Stimulated activated CD4-positive, alpha-beta T cell treated with anti-CD3 and anti-CD28 coated beads, Interleukin-15, amount 100 ng/mL, for 24 hours (primary cell): ENCODE measurements at regions not wholly inside any gene's neighbourhood (a gene's known extent, or its start where the extent isn't known, plus 50 kb on each side); places are given as distances from the start of the nearest gene placed in this dataset.

Experiments
- DNase-seq: peaks from one replicate; pipeline ENCODE4 v3.0.0-alpha.2; 2020

DNA sequence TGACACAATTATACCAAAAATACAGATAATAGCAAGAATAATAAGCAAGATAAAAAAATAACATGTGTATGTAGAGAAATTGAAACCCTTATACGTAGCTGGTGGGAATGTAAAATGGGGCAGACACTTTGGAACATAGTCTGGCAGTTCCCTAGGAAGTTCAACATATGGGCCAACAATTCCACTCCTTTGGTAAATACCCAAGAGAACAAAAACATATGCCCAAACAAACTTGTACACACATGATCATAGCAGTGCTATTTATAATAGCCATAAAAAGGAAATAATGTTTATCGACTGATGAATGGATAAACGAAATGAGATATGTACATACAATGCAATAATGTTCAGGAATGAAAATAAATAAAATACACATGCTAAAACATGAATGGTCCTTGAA, 462.4 kb upstream of the SORCS1 start:
- no peak for DNase-seq

DNA sequence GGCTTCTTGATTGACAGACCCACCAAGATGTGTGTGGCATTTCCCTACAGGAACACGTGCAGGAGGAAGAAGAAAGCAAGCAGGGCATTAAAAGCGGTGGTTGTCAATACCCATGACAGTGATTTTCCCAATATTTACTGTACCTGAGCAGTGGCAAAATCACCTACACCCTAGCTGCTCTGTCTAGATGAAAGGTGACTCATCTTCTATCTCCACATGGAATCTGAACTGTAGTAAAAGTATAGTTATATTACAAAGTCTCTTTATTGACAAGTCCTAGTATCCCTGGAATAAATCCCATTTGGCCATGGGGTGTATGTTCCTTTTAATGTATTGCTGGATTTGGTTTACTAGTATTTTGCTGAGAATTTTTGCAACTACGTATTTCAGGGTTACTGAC, 458.8 kb upstream of the SORCS1 start:
- DNase-seq, result no peak

DNA sequence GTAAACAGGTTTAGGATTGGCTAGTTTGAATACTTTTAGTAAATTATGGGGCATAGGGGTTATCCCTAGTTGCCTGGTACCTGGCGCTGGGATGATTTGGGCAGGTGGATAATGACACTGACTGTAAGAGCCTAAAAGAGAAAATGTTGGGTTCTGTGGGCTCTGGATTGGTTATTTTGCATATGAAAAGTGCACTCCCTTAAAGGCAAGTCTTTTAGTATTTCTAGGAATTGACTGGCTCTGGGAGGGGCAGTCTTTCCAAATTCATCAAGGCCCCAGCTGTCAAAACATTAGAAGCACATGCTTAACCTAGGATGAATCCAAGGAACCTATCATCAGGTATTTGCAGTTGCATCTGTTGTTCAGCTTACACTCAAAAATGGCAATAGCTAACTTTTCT, 454.6 kb upstream of the SORCS1 start:
- DNase-seq, result no peak

DNA sequence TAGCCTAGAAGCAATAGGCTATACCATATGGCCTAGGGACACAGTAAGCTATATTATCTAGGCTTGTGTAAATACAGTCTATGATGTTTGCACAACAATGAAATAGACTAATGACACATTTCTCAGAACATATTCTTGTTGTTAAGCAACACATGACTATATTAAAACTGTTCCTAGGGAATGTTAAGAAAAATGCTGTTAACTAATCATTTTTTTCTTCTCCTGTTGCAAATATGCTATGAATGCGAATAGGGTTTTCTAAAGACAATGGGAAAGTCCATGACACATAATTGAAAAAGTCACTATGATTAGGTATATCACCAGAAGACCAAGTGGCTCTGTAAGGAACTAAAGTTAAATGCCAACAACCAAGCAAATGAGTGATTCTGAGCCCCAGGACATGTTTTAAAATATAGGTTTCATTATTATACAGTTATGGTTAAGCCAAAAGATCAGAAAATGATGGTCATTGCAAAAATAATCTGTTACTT, 454.0 kb upstream of the SORCS1 start:
- DNase-seq, result no peak

DNA sequence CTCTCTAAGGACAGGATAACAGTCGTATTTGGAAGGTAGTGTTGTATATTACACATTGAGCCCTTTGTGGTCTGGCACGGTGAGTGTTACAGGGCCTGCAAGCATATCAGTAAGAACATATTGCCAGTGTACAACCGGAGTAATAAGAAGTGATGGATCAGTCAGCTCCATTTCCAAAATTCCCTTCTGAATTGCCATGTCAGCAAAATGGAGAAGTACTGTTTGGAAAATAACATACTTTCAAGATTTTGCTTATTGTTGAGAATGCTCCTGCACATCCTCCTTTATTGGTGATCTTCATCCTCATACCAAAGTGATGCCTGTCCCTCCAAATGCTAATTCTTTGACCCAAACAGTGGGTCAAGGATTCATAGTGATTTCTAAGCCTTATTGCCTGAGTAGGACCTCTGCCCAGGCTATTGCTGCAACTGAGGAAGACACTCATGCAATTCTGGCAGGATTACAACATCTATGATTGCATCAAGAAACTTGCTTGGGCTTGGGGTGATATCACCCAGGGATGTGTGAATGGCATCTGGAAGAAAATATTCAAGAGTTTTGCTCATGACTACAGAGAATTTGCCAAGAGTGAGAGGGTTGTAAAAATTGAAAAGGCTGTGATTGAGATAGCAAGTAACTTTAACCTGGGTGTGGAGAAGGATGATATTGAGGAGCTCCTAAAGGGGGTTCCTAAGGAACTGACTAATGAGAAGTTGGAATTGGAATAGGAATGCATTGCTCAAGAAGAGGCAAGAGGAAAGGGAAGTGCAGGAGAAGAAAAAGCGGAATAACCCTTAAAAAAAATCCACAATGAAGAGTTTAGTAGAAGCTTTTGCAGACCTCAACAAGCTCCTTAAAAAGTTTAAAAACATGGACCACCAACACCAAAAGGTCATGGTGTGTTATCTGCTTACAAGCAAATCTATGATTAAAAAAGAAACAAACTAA, 452.2 kb upstream of the SORCS1 start:
- no peak for DNase-seq

DNA sequence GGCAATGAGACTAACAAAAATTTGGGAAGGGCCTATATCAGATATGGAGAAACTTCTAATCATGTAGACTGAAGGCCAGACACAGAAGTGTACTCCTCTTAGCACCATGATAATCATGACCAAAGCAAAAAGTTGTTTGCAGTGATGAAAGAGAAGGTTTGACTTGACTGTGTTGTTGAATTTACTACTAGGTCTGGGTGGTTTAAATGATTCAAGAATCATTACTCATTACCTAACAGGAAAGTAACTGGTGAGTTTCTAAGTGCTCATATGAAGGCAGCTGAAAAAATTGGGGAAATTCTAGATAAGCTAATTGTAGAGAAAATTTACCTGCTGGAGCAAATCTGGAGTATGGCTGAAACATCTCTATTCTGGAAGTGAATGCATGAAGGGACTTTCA, 451.5 kb upstream of the SORCS1 start:
- no peak for DNase-seq

DNA sequence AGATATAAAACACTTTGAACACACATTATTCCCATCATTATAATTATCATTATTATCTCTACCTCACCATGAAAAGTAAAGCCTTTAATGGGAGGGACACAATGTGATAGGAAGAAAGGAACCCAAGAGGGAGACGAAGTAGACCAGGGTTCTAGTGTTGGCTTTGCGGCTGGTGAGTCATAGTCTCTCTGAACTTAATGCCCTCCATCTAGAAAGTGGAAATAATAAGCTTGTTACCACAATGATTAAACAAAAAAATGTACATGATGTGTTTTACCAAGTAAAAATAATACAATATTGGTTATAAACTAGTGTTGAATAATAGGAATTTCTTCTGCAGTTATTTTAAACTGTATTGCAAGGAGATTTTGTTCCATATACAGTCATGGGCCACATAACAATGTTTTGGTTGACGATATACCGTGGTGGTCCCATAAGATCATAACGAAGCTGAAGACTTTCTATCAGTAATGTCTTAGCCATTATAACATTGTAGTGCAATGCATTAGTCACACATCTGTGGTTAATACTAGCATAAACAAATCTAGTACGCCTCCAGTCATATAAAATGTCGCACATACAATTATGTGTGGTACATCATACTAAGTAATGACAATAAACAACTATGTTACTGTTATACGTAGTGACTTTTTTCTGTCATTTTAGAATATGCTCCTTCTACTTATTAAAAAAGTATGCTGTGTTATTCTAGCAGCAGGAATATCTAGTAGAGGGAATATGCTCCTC, 450.6 kb upstream of the SORCS1 start:
- no peak for DNase-seq

DNA sequence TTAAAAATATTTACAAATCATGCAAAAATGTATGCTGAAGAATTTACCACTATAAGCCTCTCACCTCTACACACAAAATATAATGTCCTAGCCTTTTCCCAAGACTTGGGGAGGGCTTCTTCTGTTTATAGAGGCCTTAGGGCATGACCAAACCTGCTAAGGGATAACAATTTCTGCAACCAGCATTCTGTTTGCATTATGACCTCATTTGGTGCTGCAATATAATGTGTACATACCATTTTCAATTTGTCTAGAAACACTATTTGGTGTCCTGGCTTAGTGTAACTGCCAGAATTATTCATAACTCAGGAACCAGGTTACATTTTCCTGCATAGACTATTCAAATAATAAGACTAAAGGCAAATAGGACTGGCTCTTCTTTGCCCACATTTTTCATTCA, 446.6 kb upstream of the SORCS1 start:
- DNase-seq, result no peak

DNA sequence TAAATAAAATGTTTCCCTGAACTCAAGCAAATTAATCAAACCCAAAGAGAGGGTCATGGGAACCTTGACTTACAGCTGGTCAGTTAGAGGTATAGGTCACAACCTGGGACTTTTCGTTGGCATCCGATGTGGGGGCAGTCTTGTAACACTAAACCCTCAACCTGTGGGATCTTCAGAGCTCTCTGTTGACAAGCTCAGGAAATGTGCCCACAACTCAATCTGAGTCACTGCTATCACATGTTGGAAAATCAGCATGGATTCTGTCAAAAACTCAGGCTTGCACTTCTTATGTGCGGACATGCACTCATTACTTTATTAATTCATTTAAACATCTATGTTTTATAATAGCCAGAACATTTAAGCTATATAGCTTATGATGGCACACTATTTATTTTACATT, 424.6 kb upstream of the SORCS1 start:
- no peak for DNase-seq

DNA sequence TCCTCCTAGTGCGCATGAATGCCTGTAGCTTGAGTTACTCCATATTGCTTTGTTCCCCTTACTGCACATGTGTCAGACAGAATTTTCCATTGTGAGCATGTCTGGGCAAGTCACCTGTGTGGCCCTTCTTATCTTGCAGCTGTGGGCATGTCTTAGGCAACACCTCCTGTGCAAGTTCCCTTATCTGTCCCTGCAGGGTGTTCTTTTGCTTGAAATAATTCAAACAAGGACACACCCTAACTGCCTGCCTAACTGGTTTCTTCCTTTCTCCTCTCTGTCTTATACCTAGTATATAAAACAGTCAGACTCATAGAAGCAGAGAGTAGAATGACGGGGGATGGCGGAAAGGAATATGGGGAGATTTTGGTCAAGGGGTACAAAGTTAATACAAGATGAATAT, 421.1 kb upstream of the SORCS1 start:
- DNase-seq, result no peak

DNA sequence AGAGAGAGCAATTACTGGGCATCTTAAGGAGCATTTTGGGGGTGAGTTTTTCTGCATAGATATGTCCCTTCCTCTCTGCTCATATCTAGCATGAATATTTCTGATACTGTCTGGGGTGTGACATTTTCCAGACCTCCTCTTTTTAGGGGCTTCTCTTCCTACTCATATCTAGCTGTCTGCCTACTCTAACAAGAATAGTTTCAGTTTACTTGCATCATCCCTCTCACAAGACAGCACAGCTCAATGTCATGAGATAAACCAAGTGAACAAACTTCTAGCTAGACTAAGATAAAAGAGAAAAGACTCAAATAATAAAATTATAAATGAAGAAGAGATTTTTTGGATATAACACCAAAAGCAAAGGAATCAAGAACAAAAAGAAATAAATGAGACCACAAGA, 419.5 kb upstream of the SORCS1 start:
- DNase-seq, result no peak

DNA sequence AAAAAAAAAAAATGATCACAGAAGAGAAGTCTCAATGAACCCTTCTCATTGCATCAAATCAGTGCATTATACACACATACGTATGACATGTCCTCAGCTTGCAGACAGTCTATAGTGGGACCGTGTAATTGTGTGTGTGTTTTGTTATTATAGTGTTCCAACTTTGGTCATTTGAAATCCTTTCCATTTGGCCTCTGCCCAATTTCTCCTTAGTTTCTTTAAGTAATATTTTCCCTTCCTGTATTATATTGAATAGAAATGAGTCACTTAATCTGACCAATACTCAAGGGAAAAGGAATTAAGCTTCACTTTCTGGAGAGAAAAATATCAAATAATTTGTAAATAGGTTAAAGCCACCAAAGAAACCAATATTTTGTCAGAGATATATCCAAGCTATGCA, 415.5 kb upstream of the SORCS1 start:
- no peak for DNase-seq

DNA sequence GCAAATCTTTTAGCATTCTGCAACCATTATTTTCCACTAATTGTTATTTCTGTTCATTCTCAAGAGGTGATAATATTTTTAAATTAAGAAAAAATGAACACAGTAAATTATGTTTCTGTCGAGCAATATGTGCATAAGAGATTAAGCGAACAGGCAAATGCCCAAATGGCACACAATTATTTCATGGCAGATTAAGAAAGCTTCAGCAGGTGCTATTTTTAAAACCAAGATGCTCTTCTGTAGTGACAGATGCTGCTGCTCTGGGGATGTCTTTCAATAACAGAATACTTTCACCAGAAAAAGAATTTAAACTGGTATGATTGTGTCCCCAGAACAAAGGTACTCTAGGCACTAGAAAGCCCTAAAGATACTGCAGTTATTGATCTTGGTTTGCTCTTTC, 412.7 kb upstream of the SORCS1 start:
- DNase-seq, result no peak

DNA sequence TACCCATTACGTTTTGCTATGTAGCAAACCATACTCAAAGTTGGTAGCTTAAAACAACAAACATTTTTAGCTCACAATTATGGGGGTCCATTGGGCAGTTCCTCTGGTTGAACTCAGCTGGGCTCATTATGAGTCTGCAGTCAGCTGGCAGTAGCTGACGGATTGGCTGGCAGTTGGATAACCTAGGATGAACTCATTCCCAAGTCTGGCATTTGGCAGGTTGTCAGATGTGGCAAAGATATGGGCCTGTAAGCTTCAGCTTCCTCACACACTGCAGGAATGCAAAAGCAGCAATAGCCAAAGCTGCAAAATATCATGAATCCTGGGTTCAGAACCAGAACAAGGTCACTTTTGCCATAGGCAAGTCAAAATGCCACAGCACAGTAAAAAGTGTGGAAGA, 412.2 kb upstream of the SORCS1 start:
- DNase-seq, result no peak

DNA sequence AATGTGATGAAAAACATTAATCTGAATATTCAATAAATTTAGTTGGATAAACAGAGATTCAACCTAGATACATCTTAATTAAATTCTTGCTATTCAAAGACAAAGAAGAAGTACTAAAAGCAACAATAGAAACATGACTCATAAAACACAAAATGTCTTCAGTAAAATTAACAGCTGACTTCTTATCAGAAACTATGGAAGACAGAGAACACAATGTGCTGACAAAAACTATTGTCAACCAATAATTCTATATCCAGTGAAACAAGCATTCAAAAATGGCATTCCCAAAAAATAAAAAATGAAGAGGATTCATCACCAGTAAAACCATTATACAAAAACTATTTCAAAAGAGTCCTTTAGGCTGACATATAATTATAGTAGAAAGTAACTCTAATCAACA, 400.5 kb upstream of the SORCS1 start:
- DNase-seq, result no peak

DNA sequence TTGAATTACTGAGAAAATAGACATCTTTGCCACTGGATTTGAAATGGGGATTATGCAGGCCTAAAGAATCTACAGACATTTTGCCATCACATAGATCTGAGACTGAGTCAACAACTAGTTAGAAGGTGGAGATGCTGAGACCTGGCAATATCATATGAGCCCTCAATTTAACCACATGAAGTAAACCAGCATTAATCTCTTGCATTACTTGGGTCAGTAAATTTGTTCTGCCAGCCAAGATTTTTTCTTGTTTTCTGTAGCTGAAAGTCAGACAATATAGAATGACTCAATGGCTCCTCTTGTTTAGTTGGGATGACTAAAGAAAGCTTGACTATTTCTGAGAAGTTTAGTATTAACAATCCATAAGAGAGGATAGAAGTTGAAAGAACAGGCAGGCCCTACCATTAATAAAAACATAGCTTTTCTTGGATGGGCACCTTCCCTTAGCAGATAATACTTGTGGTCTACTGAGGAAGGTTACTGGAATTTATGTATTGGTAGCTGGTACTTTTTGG, 396.7 kb upstream of the SORCS1 start:
- no peak for DNase-seq

DNA sequence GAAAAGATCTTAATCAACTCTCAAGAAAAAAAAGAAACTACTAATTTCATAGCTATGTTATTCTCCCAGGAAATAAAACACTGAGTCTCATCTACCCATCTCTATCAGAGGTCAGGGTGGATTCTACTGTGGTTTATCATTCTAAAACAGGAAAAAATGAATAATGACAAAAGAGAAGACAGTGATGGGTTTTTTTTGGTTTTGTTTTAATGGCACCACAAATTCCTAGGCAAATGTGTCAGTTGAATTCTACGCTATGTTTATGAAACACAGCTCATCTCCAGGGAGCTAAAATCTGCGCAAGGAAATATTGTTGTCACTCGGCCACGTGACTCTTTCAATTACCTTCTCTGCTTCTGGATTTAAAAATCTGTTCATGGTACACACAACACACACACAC, 393.4 kb upstream of the SORCS1 start:
- DNase-seq, result no peak

DNA sequence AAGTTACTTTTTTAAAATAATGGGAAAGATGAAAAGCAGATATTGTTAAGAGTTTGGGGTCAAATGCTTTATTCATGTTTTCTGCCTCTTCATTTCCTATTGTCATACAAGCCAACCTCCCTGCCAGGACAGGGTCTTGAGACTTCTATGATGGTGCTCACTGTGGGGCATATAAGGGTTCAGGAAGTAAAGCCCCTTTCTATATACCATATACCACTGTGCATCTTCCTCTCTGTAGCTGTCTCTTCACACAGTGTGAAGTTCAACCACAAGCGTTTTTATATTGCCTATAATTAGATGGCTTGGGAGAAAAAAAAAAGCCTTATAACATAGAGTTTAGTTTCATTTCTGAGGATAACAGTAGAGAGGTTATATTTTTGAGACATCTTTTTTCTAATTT, 389.8 kb upstream of the SORCS1 start:
- DNase-seq, result no peak

DNA sequence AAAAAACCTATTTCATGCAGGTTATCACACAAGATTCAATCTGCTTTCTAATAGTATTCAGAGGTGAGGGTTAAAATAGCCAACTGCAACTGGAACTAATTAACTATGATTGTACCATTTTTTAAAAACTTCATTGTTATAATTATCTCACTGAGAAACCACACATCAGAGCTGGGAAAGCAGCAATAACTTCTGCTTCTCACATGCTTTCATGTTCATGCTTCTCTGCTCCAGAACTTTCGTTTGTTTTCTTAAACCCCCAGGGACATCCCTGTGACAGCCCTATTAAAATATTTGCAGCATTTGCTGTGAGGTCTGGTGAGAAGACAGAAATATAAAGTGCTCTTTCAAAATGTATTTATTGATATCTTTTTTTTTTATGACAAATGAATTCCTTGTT, 389.0 kb upstream of the SORCS1 start:
- no peak for DNase-seq

DNA sequence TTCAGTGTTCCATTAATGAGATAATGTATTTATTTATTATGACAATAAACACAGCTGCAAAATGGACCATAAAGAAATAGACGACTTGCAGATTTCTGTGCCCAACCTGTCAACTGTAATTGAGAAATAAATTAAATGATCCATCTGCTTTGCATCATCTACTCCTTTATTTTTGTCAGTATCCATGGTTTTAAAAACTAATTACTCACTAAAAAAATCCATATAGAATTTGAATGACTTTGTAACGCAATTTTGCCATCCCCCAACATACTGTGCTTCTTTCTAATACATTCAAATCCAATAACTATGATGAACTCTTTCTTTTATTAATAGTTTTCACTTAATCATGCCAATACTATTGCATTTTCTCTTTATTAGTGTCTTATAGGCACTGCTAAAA, 388.5 kb upstream of the SORCS1 start:
- DNase-seq, result no peak

DNA sequence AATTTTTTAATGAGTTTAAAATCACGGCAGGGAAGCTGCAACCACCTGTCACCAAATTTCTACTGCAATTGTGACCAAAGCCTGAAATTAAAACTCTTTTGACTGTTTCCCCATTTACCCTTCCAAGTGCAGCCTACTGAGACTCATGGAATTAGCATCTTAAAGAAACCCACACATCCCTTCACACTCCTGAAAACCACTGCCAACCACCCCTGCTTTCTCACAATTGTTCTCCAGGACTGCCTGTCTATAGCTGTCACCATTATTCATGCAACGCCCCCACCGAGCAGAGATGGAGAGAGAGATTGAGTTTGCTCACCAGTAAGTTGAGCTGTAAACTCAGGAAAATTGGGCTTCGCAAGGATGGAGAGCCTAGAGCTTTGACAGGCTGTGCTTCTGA, 383.8 kb upstream of the SORCS1 start:
- DNase-seq, result no peak

DNA sequence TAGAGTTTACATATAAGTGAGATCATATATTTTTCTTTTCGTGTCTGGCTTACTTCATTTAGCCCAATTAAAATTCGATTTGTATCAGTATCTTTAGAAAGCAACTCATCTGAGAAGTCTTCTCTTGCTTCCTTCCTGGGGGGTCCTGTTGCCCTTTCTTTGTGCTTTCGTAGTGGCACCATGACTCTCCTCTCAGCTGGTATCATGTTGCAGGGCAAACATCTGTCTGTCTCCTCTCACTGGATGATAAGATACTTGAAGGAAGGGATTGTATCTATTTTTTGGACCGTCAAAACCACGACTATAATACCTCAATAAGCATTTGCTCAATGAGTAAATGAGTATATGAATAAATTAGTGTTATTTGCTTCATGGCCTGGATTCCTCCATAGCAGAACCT, 382.5 kb upstream of the SORCS1 start:
- no peak for DNase-seq

DNA sequence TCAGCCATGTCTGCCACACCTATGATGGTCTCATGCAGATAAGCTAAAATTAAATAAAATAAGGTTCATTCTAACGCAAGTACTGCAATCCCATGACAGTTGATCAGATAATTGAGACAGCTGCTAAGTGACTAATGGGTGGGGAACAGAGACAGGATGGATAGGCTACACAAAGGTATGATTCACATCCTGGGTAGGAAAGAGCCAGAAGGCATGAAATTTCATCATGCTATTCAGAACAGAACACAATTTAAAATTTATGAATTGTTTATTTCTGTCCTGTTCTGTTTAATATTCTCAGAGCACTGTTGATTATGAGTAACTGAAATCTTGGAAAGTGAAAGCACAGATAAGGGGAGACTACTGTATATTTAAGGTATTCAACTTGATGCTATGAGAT, 381.8 kb upstream of the SORCS1 start:
- DNase-seq, result no peak

DNA sequence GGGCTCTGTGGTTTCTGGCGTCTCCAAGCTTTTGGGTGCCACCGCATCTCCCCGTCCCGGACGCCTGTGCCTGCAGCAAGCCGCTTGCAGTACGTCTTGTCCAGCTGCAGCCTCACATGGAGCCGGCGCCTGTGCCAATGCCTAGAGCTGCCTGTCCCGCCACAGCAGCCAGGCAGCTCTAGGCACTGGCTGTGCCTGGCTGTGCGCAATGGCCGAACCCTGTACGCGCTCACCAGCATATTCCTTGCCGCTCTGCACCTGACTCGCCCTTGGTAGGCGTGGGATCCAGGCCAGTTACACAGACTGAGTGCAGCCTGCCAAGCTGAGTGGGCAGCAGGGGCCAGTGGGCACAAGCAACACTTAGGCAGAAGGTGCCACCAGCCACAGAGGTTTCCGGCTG, 381.2 kb upstream of the SORCS1 start:
- no peak for DNase-seq
